DMS53 treated with DMSO at 0.1 percent for 48 hours (cell line): ENCODE measurements at regions not wholly inside any gene's neighbourhood (a gene's known extent, or its start where the extent isn't known, plus 50 kb on each side); places are given as distances from the start of the nearest gene placed in this dataset.

Experiments used
- DNase-seq: peaks from one replicate; lab custom pipeline; 2025; ENCODE audit not compliant: unreplicated experiment; lab: John Stamatoyannopoulos, UW

GRCh38 chr2:180175736-180176135 is 168.6 kb upstream of the CWC22 start:
- no peak for DNase-seq

DNA sequence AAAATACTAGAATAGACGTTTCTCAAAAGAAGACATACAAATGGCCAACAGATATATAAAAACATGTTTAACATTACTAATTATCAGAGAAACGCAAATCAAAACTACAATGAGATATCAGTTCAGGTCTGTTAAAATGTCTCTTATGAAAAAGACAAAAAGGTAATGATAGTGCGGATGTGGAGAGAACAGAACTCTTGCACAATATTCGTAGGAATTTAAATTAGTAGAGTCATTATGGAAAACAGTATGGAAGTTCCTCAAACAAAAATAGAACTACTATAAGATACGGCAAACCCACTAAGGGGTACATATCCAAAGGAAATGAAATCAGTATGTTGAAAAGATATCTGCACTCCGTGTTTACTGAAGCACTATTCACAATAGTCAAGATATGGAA is 167.5 kb upstream of the CWC22 start:
- no peak for DNase-seq

DNA sequence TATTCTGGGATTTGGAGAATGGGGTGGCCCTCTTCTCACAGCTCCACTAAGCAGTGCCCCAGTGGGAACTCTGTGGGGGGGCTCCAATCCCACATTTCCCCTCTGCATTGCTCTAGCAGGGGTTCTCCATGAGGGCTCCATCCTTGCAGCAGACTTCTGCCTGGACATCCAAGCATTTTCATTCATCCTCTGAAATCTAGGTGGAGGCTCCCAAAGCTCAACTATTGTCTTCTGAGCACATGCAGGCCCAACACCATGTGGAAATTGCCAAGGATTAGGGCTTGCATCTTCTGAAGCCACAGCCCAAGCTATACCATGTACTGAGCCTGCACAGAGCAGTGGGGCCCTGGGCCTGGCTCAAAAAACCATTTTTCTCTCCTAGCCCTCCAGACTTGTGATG is 162.4 kb upstream of the CWC22 start:
- no peak for DNase-seq

- no peak for DNase-seq
Measured at GRCh38 chr2:180161415-180161814, 154.3 kb upstream of the CWC22 start.

DNA sequence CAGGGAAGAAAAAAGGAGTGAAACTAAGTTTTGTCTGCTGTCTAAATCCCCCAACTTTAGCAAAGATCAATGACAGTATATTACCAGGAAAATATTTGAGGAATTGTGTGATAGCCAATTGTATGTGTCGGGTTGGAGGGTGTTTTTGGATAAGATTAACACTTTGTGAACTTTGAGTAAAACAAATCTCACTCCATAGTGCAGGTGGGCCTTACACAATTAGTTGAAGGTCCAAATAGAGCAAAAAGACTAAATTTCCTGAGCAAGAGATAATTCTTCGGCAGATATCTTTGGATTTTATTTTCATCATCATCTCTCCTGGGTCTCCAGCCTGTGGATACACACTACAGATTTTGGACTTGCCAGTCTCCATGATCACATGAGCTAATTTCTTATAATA is 152.8 kb upstream of the CWC22 start:
- no peak for DNase-seq

- DNase-seq, result no peak
Measured at GRCh38 chr2:180158961-180159360, 151.9 kb upstream of the CWC22 start.

DNA sequence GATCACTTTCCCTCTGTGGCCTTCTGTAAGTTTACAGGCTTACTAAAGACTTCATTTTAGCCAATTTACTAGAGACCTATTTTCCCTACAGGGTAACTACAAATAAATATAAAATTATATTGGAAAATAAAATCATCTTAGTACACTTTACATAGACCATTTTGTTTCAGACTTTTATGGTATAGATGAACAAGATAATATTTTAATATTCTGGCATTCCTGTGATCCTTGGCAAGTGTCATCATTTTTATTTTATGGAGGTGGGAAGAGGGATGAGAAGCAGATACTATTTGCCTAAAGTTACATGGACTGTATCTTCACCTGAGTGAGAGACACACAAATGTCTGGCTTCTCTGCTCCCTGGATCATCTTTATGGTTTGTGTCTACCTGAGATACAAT is 149.6 kb upstream of the CWC22 start:
- no peak for DNase-seq

DNA sequence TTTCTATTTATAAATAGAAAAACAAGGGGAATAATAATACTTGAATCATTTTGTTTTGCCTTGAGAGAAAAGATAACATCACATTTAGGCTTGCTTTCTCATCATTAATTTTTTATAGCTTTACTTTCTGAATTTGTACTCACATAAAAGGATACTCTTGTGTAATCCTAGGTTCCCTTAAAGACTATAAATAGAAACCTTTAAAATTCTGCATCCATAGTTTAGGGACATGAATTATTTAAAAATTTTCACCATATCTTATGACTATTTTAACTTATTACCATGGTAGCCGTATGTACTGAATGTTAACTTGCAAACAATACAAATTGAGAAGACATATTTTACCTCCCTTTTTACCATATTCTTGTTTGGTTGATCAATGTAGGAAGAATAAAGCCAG is 143.5 kb upstream of the CWC22 start:
- no peak for DNase-seq

DNA sequence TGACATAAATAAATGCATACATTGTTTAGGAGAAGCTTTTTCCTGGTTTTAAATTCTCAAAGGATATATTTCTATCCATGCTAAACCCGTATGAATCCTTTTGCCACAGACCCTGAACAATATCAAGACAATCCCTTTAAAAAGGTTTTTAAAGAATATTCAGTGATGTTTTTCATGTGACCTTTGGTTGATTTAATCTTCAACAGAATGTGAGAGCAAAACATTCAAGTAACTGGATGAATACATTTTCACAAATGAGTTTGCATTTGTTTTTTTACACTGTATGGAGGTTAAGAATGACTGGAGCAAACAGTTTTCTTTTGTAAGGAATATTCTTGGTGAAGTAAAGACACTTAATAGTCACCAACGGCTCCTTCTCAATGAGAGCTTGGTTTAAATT is 139.4 kb upstream of the CWC22 start:
- DNase-seq, result no peak

- no peak for DNase-seq
Measured at GRCh38 chr2:180146114-180146513, 139.0 kb upstream of the CWC22 start.

- DNase-seq, result no peak
Measured at GRCh38 chr2:180145163-180145562, 138.1 kb upstream of the CWC22 start.

GRCh38 chr2:180144338-180144813 is 137.3 kb upstream of the CWC22 start:
- DNase-seq, result no peak

DNA sequence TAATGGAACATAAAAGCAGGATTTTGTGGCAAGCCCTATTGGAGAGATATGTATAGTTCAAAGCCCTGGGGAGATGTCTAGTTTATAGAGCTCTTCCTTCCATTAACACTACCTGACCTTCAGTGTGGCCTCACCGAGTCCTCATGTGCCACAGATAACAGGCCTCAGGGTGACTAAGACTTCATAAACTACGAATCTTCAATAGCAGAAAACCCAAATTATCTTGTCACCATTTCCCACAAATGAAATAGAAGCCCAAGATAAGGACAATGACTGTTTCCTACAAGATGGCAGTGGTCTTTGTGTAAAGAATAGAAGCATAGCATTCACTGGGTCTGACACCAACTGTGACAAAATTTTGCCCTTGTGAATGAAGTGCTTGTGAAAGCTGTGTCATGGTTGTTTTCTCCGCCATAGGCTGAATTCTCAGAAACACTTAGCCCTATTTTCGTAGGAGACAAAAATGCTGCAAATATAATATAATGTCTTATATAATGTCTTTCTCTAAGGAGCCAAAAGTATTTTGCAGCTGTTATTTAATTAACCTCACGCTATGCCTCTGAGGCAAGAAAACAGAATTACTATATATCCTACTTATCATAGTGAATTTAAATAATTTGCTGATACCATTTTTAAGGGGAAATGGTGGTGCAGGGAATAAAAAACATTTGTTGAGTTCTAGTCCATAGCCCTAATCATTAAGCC is 136.7 kb upstream of the CWC22 start:
- no peak for DNase-seq

DNA sequence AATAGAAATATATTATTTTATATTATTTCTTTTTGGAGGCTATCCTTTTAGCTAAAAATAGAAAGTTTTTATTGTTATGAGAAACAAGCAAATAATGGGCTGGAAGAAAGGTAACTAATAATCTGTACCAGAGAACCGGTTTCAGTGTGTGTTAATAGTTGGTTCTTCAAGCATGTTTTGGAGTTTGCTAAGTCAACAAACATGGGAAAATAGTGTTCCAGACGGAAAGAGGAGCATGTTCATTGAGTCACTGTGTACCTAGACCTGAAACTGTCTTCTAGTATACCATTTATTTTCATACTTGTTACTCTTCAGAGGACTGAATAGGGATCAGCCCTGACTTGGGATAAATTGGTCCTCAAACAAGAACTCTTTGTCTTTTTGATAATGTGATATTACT is 134.5 kb upstream of the CWC22 start:
- DNase-seq, result peak; percentile 77

DNA sequence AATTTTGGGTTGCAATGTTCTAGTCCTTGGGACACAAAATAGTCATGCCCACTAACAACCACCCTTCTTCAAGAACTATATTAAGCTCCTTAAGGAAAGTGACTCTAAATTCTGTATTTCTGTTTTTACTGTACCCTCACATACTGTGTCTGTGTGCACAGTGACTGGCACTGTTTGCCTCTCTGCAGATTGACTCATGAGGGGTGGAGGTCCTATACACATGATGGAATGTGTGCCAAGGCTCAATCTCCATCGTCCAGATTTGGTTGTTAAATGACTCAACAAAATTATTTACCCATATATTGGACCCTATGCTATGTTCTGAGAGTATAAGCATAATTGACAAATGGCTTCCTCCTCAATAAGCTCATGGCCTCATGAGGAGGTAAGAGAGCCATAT is 126.6 kb upstream of the CWC22 start:
- no peak for DNase-seq

DNA sequence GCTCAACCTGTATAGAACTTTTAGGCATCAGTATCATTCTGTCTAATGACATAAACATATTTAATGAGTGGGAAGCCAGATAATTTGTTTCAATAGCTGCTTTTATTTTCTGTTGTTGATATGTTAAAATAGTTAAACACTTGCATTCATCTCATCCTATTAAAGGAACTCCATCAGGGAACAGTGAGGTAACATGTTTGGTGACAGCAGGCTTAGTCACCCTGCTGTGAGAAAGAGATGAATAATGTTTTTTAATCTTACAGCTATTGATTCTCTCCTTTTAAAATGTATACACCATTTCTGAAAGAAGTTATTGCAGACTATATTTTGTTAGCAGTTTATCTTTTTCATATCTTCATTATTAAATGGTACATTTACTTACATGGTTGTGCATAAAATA is 123.3 kb upstream of the CWC22 start:
- DNase-seq, result no peak

GRCh38 chr2:180128861-180129260 is 121.8 kb upstream of the CWC22 start:
- no peak for DNase-seq

- DNase-seq, result peak; percentile 91
Measured at GRCh38 chr2:180125245-180125962, 118.3 kb upstream of the CWC22 start.

DNA sequence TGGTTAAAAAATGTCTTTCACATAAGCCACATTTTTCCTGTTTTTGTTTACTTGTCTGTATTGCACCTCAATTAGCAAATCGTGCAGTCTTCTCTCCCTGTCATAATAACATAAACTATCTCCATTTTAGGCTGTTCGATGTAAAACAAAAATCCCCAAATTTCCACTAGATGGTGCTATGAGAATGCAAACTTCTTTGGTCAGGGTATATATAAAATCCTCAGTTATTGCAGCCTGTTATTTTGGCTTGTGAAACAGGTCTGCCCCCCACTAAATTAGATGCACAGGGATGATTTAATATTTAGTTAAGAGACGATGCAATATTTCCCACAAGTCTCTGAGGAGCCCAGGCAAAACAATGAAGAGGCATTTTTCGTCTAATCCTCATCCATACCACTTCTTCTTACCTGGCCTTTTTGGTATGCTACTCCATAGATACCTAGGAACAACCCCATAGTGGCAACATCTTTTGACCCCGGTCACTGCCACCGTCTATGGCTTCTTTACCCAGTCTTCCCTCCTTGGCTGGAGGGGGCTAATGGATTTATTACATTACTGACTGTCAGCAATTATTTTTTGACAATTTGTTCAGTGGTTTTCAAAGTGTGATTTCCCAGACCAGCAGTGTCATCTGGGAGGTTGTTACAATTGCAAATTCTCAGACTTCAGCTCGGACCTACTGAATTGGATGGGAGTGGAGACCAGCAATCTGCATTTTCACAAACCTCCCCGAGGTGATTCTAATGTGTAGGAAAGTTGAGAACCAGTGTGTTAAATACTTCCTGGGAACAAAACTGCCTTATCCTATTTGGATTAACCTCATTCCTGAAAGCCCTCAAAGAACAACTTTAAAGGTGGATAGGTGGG is 117.4 kb upstream of the CWC22 start:
- peak; percentile 66 for DNase-seq

DNA sequence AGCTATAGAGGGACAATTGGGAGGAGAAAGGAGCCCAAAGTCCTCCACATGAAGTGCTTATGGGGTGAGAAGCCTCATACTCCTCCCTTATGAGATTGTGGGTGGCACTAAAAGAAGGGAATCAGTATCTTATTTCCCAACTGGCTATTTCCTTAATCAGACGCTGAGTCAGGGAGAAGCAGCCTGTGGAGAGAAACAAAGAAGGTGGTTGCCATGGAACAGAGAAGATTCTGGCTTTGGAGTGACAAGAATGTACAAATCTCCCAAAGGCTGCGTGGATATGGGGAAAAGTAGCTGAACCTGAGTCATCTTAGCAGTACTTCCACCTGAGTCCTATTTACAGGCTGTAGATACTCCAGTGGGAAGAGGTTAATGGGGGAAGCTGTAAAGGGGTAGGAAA is 115.8 kb upstream of the CWC22 start:
- DNase-seq, result no peak

GRCh38 chr2:180115675-180116074 is 108.6 kb upstream of the CWC22 start:
- no peak for DNase-seq

DNA sequence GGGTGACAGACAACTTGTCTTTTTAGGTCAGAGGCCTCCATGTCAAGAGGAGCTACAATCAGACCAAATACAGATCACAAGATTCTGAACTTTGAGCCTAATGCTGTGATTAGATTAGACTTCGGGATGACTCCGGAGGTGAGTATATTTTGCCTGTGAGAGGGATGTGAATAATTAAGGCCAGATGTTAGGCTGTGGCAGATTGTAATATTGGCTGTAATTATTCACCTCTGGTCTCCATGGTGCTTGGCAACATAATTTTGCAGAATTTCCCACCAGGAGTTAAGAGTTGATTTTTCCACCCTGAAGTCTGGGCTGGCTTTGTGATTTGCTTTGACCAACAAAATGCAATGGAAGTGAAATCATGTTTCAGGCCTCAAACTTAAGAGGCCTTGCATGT is 108.2 kb upstream of the CWC22 start:
- DNase-seq, result no peak
